Esophagus squamous epithelium (tissue), 4 donors: ENCODE measurements at regions not wholly inside any gene's neighbourhood (a gene's known extent, or its start where the extent isn't known, plus 50 kb on each side); places are given as distances from the start of the nearest gene placed in this dataset.

Experiments
- CTCF ChIP-seq, 6 experiments: fragments of 450-650 bp in 4 of 6; fragments of 200-600 bp in 2 of 6; sonication (generic) in 2 of 6; IDR thresholded peaks; one replicate each; pipeline ENCODE4 v1.5.1; 2016 to 2019; ENCODE audit warnings: antibody characterized with exemption in 6 of 6, mild to moderate bottlenecking in 4 of 6, moderate library complexity in 4 of 6
- POLR2A ChIP-seq, 4 donors: fragments of 450-650 bp; IDR thresholded peaks; one replicate each; pipeline ENCODE4 v1.6.1; 2017; ENCODE audit warnings: antibody characterized with exemption in 4 of 4, mild to moderate bottlenecking in 4 of 4, moderate library complexity in 3 of 4

- TF ChIP-seq CTCF (IDR thresholded peaks at IDR 0.05) (no peak), POLR2A (IDR thresholded peaks at IDR 0.05) (no peak)
Observed at GRCh38 chr7:46168671-46169383, 247.8 kb upstream of the IGFBP3 start.
